ENCODE measurements at regions not wholly inside any gene's neighbourhood (a gene's known extent, or its start where the extent isn't known, plus 50 kb on each side); places are given as distances from the start of the nearest gene placed in this dataset.

GRCh38 chr4:154143720-154144119 is 347.9 kb downstream of the DCHS2 start:
- no peak overlapping the region for H3K4me3 ChIP-seq (ENCODE audit: low read depth, poor library complexity, severe bottlenecking)
- WGBS, 2 donors: 70 to 79% methylated on average over 6 of the region's 6 CpGs
- DNase-seq (ENCODE audit: low spot score in 2 of 2): no peak
- intact Hi-C loops (cut with DNase I; ENCODE audit: low total_unique reads): no loop called here
- no peak for TF ChIP-seq POLR2A (IDR thresholded peaks at IDR 0.05)
- TF ChIP-seq CTCF (IDR thresholded peaks at IDR 0.05): no peak

- no peak overlapping the region for H3K4me3 ChIP-seq (ENCODE audit: low read depth, poor library complexity, severe bottlenecking)
- WGBS, 2 donors: 87 to 88% methylated on average over 2 of the region's 2 CpGs
- no peak for DNase-seq (ENCODE audit: low spot score in 2 of 2)
- no peak for TF ChIP-seq POLR2A (IDR thresholded peaks at IDR 0.05)
- TF ChIP-seq CTCF (IDR thresholded peaks at IDR 0.05): no peak
- intact Hi-C loops (cut with DNase I; ENCODE audit: low total_unique reads): no loop called here
Measured at GRCh38 chr4:154142664-154143063, 348.9 kb downstream of the DCHS2 start.

GRCh38 chr4:154140869-154141268 is 350.7 kb downstream of the DCHS2 start:
- 55 to 67% methylated on average over 3 of the region's 3 CpGs for WGBS, 2 donors
- H3K4me3 ChIP-seq (ENCODE audit: low read depth, poor library complexity, severe bottlenecking): no peak overlapping the region
- no peak for DNase-seq (ENCODE audit: low spot score in 2 of 2)
- intact Hi-C loops (cut with DNase I; ENCODE audit: low total_unique reads): no loop called here
- TF ChIP-seq CTCF (IDR thresholded peaks at IDR 0.05): no peak
- no peak for TF ChIP-seq POLR2A (IDR thresholded peaks at IDR 0.05)

GRCh38 chr4:154137320-154137905 is 348.5 kb upstream of the SFRP2 start:
- WGBS, 2 donors: 49 to 51% methylated on average over 3 of the region's 3 CpGs
- H3K4me3 ChIP-seq (ENCODE audit: low read depth, poor library complexity, severe bottlenecking): no peak overlapping the region
- no peak for DNase-seq (ENCODE audit: low spot score in 2 of 2)
- intact Hi-C loops (cut with DNase I; ENCODE audit: low total_unique reads): no loop called here
- TF ChIP-seq POLR2A (IDR thresholded peaks at IDR 0.05) (no peak), CTCF (IDR thresholded peaks at IDR 0.05) (no peak)

GRCh38 chr4:154135576-154135975 is 346.7 kb upstream of the SFRP2 start:
- TF ChIP-seq POLR2A (IDR thresholded peaks at IDR 0.05): no peak
- TF ChIP-seq CTCF (IDR thresholded peaks at IDR 0.05): no peak
- 93 to 96% methylated on average over 18 of the region's 18 CpGs for WGBS, 2 donors

GRCh38 chr4:154132406-154132805 is 343.5 kb upstream of the SFRP2 start:
- TF ChIP-seq CTCF (IDR thresholded peaks at IDR 0.05) (no peak), POLR2A (IDR thresholded peaks at IDR 0.05) (no peak)
- 90 to 91% methylated on average over 1 of the region's 1 CpG for WGBS, 2 donors
- intact Hi-C loops (cut with DNase I; ENCODE audit: low total_unique reads): no loop called here
- no peak for DNase-seq (ENCODE audit: low spot score in 2 of 2)
- no peak overlapping the region for H3K4me3 ChIP-seq (ENCODE audit: low read depth, poor library complexity, severe bottlenecking)

More at GRCh38 chr4:154135576-154135975, 346.7 kb upstream of the SFRP2 start:
- H3K4me3 ChIP-seq (ENCODE audit: low read depth, poor library complexity, severe bottlenecking): no peak overlapping the region
- intact Hi-C loops (cut with DNase I; ENCODE audit: low total_unique reads): no loop called here
- no peak for DNase-seq (ENCODE audit: low spot score in 2 of 2)

Data from lower leg skin (tissue), 4 donors.